ENCODE measurements at regions not wholly inside any gene's neighbourhood (a gene's known extent, or its start where the extent isn't known, plus 50 kb on each side); places are given as distances from the start of the nearest gene placed in this dataset.
"Not testable (repeated sequence)": the region's sequence is repeated elsewhere in the genome, so short reads cannot be mapped to it uniquely, and the experiment has no call there.

- not testable (repeated sequence) for H3K36me3 Mint-ChIP-seq (ENCODE audit: low read depth); H3K27me3 Mint-ChIP-seq (ENCODE audit: insufficient read depth); H3K27ac Mint-ChIP-seq; H3K4me1 Mint-ChIP-seq (ENCODE audit: low read depth); H3K4me3 Mint-ChIP-seq; DNase-seq
- peaks cover 13% of the 10 kb centered on the region for H3K9me3 Mint-ChIP-seq
These were observed 1653.3 kb upstream of the DEFB115 start for GRCh38 chr20:29604163-29604562.

DNA sequence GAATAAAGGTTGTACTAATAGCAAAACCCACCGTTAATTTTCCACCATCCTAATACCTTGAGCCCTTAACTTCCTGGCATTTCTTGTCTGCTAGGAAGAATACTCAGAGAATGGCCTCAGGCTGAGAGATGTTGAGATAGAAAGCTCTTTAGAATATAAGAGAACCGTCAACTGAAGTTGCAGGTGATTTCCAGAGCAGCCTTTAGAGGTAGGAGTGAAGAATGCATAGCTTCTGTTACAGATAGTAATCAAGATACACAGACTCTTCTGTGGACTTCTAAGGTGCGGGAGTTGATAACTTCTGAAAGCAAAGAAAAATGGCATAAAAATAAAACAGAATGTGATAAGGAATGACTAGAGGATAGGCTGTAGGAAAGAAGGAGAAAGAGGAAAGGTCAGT, 1651.3 kb upstream of the DEFB115 start:
- H3K36me3 Mint-ChIP-seq (ENCODE audit: low read depth); H3K27ac Mint-ChIP-seq; H3K9me3 Mint-ChIP-seq; H3K4me1 Mint-ChIP-seq (ENCODE audit: low read depth); H3K27me3 Mint-ChIP-seq (ENCODE audit: insufficient read depth); DNase-seq; H3K4me3 Mint-ChIP-seq: not testable (repeated sequence)

- DNase-seq; H3K27ac Mint-ChIP-seq; H3K4me3 Mint-ChIP-seq; H3K4me1 Mint-ChIP-seq (ENCODE audit: low read depth); H3K36me3 Mint-ChIP-seq (ENCODE audit: low read depth); H3K27me3 Mint-ChIP-seq (ENCODE audit: insufficient read depth): not testable (repeated sequence)
- peaks cover 37% of the 10 kb centered on the region for H3K9me3 Mint-ChIP-seq
These were observed 1628.1 kb upstream of the DEFB115 start for GRCh38 chr20:29629395-29629794.
